ENCODE measurements at regions not wholly inside any gene's neighbourhood (a gene's known extent, or its start where the extent isn't known, plus 50 kb on each side); places are given as distances from the start of the nearest gene placed in this dataset.

- no peak for TF ChIP-seq EZH2 (IDR thresholded peaks at IDR 0.05; ENCODE audit: low read length, unreplicated experiment)
- no peak for TF ChIP-seq CTCF (conservative IDR thresholded peaks at IDR 0.05; ENCODE audit: low read depth, low read length)
- no peak for TF ChIP-seq EZH2phosphoT487 (IDR thresholded peaks at IDR 0.05; ENCODE audit: borderline replicate concordance, low read length)
These were observed 76.2 kb upstream of the ZNF608 start for GRCh38 chr5:124822647-124823046.
